B cell (primary cell): ENCODE measurements at regions not wholly inside any gene's neighbourhood (a gene's known extent, or its start where the extent isn't known, plus 50 kb on each side); places are given as distances from the start of the nearest gene placed in this dataset.

Experiments used
- ATAC-seq: fragments of 200-7000 bp; cut with Tn5 transposase; one replicate; pipeline ENCODE4 v1.10.0; 2021; ENCODE audit warnings: low read depth, mild to moderate bottlenecking, moderate number of reproducible peaks, moderate library complexity
- CTCF ChIA-PET: fragments of 350-600 bp; sonication (Branson Sonifier 250); formaldehyde crosslinking; loops from one replicate; lab custom pipeline; 2021; ENCODE audit warnings: antibody characterized with exemption, inconsistent platforms; lab: Charles Lee
- POLR2A ChIA-PET: fragments of 350-600 bp; sonication (Branson Sonifier 250); formaldehyde crosslinking; loops from one replicate; lab custom pipeline; 2021; ENCODE audit warnings: antibody characterized with exemption; lab: Charles Lee
- DNase-seq: peaks from one replicate; pipeline ENCODE4 v3.0.0; 2013
- H2AFZ ChIP-seq: 2 replicates; pipeline ENCODE4 v1.6.1; 2012; ENCODE audit warnings: mild to moderate bottlenecking, low read depth, low read length; ENCODE audit not compliant: insufficient read depth, poor library complexity, severe bottlenecking
- H3K27ac ChIP-seq, 2 donors: 1 replicate in 1 of 2; 2 replicates in 1 of 2; pipeline ENCODE4 v1.5.1; 2012 to 2013; ENCODE audit warnings: low read length in 2 of 2, mild to moderate bottlenecking in 2 of 2, moderate library complexity in 1 of 2
- H3K27me3 ChIP-seq, 4 experiments: fragments of 200-600 bp in 1 of 4; sonication (generic) in 1 of 4; replicated peaks in 1 of 4; 1 replicate in 2 of 4; 2 replicates in 2 of 4; pipeline versions ENCODE4 v1.6.1 to v1.7.0; 2013 to 2016; ENCODE audit warnings: low read length in 3 of 4, mild to moderate bottlenecking in 2 of 4, mixed read lengths in 1 of 4, moderate library complexity in 1 of 4; ENCODE audit not compliant: insufficient read depth in 4 of 4, control insufficient read depth in 3 of 4; ENCODE audit errors: control extremely low read depth in 1 of 4
- H3K36me3 ChIP-seq, 2 experiments: replicated peaks in 1 of 2; 1 replicate in 1 of 2; 2 replicates in 1 of 2; pipeline versions ENCODE4 v1.6.1 to v1.7.1; 2013; ENCODE audit warnings: low read length in 1 of 2; ENCODE audit not compliant: insufficient read depth in 2 of 2, control insufficient read depth in 1 of 2; ENCODE audit errors: control extremely low read depth in 1 of 2, extremely low read depth in 1 of 2
- H3K4me1 ChIP-seq, 2 donors: fragments of 200-600 bp in 1 of 2; sonication (generic) in 1 of 2; 1 replicate in 1 of 2; 2 replicates in 1 of 2; pipeline versions ENCODE4 v1.5.1 to v1.6.1; 2013 to 2017; ENCODE audit warnings: low read length in 2 of 2; ENCODE audit not compliant: control insufficient read depth in 2 of 2, insufficient read depth in 2 of 2
- H3K4me2 ChIP-seq: replicated peaks from 2 replicates; pipeline ENCODE3; 2012; ENCODE audit warnings: mild to moderate bottlenecking, low read depth, low read length; ENCODE audit not compliant: poor library complexity, severe bottlenecking
- H3K4me3 ChIP-seq, 5 experiments: fragments of 200-600 bp in 1 of 5; sonication (generic) in 1 of 5; 1 replicate in 3 of 5; 2 replicates in 2 of 5; pipeline versions ENCODE4 v1.5.1 to v1.7.0; 2011 to 2016; ENCODE audit warnings: low read length in 4 of 5, mild to moderate bottlenecking in 4 of 5, low read depth in 2 of 5, control low read depth in 1 of 5, moderate library complexity in 1 of 5; ENCODE audit not compliant: insufficient read depth in 1 of 5; ENCODE audit errors: control extremely low read depth in 1 of 5, extremely low read depth in 1 of 5
- H3K79me2 ChIP-seq: fragments of 200-600 bp; sonication (generic); one replicate; pipeline ENCODE4 v1.6.0; 2016; ENCODE audit warnings: low read length; ENCODE audit not compliant: control insufficient read depth, insufficient read depth
- H3K9ac ChIP-seq: fragments of 200-600 bp; sonication (generic); 2 replicates; pipeline ENCODE4 v1.6.1; 2017; ENCODE audit warnings: mild to moderate bottlenecking, low read length, moderate library complexity
- H3K9me3 ChIP-seq, 3 donors: one replicate each; pipeline versions ENCODE4 v1.6.1 to v1.7.1; 2013; ENCODE audit warnings: low read length in 2 of 3; ENCODE audit not compliant: control insufficient read depth in 2 of 3, insufficient read depth in 1 of 3; ENCODE audit errors: control extremely low read depth in 1 of 3
- H4K20me1 ChIP-seq: 2 replicates; pipeline ENCODE4 v1.6.0; 2012; ENCODE audit warnings: mild to moderate bottlenecking, low read length; ENCODE audit not compliant: insufficient read depth, control insufficient read depth, poor library complexity, severe bottlenecking
- H3K27ac Mint-ChIP-seq: one replicate; pipeline ENCODE4 v1.8.0; 2021; ENCODE audit warnings: mixed read lengths
- H3K27me3 Mint-ChIP-seq: one replicate; pipeline ENCODE4 v1.8.0; 2021; ENCODE audit warnings: mixed read lengths
- H3K4me1 Mint-ChIP-seq: one replicate; pipeline ENCODE4 v1.8.0; 2021; ENCODE audit warnings: mixed read lengths
- H3K4me3 Mint-ChIP-seq: one replicate; pipeline ENCODE4 v1.8.0; 2021; ENCODE audit warnings: mixed read lengths
- H3K9me3 Mint-ChIP-seq: one replicate; pipeline ENCODE4 v1.8.0; 2022; ENCODE audit warnings: mixed read lengths; ENCODE audit not compliant: insufficient read depth
- EZH2 ChIP-seq: IDR thresholded peaks from 2 replicates; pipeline ENCODE4 v1.6.1; 2012; ENCODE audit warnings: borderline replicate concordance, low read depth, mild to moderate bottlenecking, moderate library complexity, low read length; ENCODE audit not compliant: insufficient read depth, poor library complexity, severe bottlenecking
- WGBS: methylation state at CpG from one replicate; pipeline ENCODE4 v1.1.5; 2013; ENCODE audit warnings: missing lambda C conversion rate; ENCODE audit not compliant: insufficient coverage; 5-methylcytosine and 5-hydroxymethylcytosine counted together
- intact Hi-C: fragments of 100-400 bp; cut with micrococcal nuclease; formaldehyde crosslinking; loops from one replicate; pipeline ENCODE4 v1.10.0; 2022
- TF ChIP-seq, protein P1 (sequence below): fragments of 200-600 bp; IDR thresholded peaks from one replicate; pipeline ENCODE4 v1.8.0; 2022; ENCODE audit warnings: antibody characterized with exemption, mild to moderate bottlenecking

DNA sequence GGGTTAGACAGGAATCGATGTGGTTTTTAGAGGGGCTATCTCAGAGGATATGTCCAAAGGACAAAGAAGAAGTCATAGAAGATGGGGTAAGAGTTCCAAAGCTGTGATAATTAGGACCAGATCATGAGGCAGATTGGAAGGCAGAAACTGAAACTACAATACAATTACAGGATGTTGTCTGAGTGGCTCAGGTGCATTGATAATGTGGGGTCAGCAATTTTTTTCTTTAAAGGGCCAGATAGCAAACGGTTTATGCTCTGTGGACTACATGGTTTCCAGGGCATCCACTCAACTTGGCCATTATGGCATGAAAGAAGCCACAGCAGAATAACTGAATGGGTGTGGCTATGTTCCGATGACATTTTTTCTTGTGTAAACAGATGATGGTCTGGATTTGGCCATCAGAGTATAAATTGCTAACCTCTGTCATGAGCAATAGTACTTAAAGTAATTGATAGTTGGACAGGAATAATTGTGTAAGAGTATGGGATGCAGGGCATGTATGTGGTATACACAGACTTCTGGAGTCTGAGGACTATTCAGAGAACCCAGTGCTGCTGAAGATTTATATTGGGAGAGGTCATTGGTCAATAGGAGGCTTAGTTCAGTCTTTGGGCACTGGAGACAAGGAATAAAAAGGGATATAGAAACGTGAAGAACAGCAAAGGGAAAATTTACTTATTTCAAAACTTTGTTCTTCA is 198.4 kb upstream of the ADGRL4 start:
- WGBS = 82% methylated on average over 3 of the region's 4 CpGs
- no peaks in the 10 kb centered on the region for H3K4me1 Mint-ChIP-seq
- no peak overlapping the region for H3K27ac ChIP-seq
- no peak overlapping the region for H3K4me3 ChIP-seq
- no peaks in the 10 kb centered on the region for H3K79me2 ChIP-seq
- no peak overlapping the region for H3K27ac Mint-ChIP-seq
- intact Hi-C loops = no loop called here
- TF ChIP-seq, protein P1, sequence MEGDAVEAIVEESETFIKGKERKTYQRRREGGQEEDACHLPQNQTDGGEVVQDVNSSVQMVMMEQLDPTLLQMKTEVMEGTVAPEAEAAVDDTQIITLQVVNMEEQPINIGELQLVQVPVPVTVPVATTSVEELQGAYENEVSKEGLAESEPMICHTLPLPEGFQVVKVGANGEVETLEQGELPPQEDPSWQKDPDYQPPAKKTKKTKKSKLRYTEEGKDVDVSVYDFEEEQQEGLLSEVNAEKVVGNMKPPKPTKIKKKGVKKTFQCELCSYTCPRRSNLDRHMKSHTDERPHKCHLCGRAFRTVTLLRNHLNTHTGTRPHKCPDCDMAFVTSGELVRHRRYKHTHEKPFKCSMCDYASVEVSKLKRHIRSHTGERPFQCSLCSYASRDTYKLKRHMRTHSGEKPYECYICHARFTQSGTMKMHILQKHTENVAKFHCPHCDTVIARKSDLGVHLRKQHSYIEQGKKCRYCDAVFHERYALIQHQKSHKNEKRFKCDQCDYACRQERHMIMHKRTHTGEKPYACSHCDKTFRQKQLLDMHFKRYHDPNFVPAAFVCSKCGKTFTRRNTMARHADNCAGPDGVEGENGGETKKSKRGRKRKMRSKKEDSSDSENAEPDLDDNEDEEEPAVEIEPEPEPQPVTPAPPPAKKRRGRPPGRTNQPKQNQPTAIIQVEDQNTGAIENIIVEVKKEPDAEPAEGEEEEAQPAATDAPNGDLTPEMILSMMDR = no peak
- no peak for TF ChIP-seq EZH2
- no peaks in the 10 kb centered on the region for H3K36me3 ChIP-seq
- H3K27me3 Mint-ChIP-seq = no peaks in the 10 kb centered on the region
- H3K9me3 Mint-ChIP-seq = no peaks in the 10 kb centered on the region
- H2AFZ ChIP-seq = no peak overlapping the region
- no peak overlapping the region for H3K9ac ChIP-seq
- ChIA-PET CTCF (no interaction called here), POLR2A (no interaction called here)
- no peak for DNase-seq
- no peak for ATAC-seq
- H3K9me3 ChIP-seq = peaks cover 0 to 2% (median 0%) of the 10 kb centered on the region in 3 donors
- H3K4me1 ChIP-seq = no peaks in the 10 kb centered on the region
- no peaks in the 10 kb centered on the region for H4K20me1 ChIP-seq
- no peak overlapping the region for H3K4me2 ChIP-seq
- H3K27me3 ChIP-seq = no peaks in the 10 kb centered on the region
- no peak overlapping the region for H3K4me3 Mint-ChIP-seq

DNA sequence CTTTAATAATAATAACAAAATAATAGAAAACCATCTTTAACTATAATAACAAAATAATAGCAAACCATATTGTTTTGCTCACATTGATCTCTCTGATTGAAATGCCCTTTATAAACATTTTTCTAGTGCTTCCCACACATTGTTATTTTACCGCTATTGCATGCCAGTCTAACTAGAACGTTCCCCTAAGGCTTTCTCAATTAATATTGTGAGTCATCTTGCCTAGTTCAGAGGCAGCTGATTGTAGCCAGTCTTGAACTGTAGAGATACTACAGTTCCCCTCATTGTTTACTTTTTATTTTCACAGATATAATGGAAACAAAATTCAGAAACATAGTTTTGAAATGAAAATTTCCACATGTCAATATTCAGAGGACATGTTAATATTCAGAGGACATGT is 192.3 kb upstream of the ADGRL4 start:
- no peaks in the 10 kb centered on the region for H3K9me3 Mint-ChIP-seq
- WGBS = no CpG with 5 or more reads among the region's 2 CpGs
- Histone ChIP-seq H2AFZ (no peak overlapping the region), H3K4me3 (no peak overlapping the region), H3K4me1 (no peaks in the 10 kb centered on the region), H3K9me3 (peaks cover 0 to 2% (median 0%) of the 10 kb centered on the region in 3 donors), H4K20me1 (no peaks in the 10 kb centered on the region), H3K36me3 (no peaks in the 10 kb centered on the region), H3K9ac (no peak overlapping the region), H3K4me2 (no peak overlapping the region), H3K27me3 (no peaks in the 10 kb centered on the region), H3K27ac (no peak overlapping the region), H3K79me2 (no peaks in the 10 kb centered on the region)
- intact Hi-C loops = no loop called here
- no peak overlapping the region for H3K4me3 Mint-ChIP-seq
- no peak overlapping the region for H3K27ac Mint-ChIP-seq
- no peak for ATAC-seq
- H3K4me1 Mint-ChIP-seq = no peaks in the 10 kb centered on the region
- no peak for DNase-seq
- ChIA-PET CTCF (no interaction called here), POLR2A (no interaction called here)
- no peaks in the 10 kb centered on the region for H3K27me3 Mint-ChIP-seq
- TF ChIP-seq EZH2 = no peak
- TF ChIP-seq, protein P1 = no peak
